ENCODE measurements at regions not wholly inside any gene's neighbourhood (a gene's known extent, or its start where the extent isn't known, plus 50 kb on each side); places are given as distances from the start of the nearest gene placed in this dataset.

- TF ChIP-seq, protein P1, sequence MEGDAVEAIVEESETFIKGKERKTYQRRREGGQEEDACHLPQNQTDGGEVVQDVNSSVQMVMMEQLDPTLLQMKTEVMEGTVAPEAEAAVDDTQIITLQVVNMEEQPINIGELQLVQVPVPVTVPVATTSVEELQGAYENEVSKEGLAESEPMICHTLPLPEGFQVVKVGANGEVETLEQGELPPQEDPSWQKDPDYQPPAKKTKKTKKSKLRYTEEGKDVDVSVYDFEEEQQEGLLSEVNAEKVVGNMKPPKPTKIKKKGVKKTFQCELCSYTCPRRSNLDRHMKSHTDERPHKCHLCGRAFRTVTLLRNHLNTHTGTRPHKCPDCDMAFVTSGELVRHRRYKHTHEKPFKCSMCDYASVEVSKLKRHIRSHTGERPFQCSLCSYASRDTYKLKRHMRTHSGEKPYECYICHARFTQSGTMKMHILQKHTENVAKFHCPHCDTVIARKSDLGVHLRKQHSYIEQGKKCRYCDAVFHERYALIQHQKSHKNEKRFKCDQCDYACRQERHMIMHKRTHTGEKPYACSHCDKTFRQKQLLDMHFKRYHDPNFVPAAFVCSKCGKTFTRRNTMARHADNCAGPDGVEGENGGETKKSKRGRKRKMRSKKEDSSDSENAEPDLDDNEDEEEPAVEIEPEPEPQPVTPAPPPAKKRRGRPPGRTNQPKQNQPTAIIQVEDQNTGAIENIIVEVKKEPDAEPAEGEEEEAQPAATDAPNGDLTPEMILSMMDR (IDR thresholded peaks at IDR 0.05; ENCODE audit: insufficient read depth, low read length, poor library complexity, severe bottlenecking): no peak
- no peak for TF ChIP-seq EZH2phosphoT487 (conservative IDR thresholded peaks at IDR 0.05; ENCODE audit: low read length)
These were observed 1072.2 kb downstream of the GATA3 start for GRCh38 chr10:9126728-9127127.
